Type B pancreatic cell (in vitro differentiated cells): ENCODE measurements at regions not wholly inside any gene's neighbourhood (a gene's known extent, or its start where the extent isn't known, plus 50 kb on each side); places are given as distances from the start of the nearest gene placed in this dataset.

Experiments
- DNase-seq: peaks from one replicate; pipeline ENCODE4 v3.0.0; 2021; ENCODE audit warnings: mixed read lengths; ENCODE audit not compliant: unreplicated experiment; ENCODE audit errors: extremely low spot score
- H3K27ac Mint-ChIP-seq: 2 replicates; pipeline ENCODE4 v1.8.0; 2021; ENCODE audit warnings: mild to moderate bottlenecking, mixed read lengths
- H3K27me3 Mint-ChIP-seq: 2 replicates; pipeline ENCODE4 v1.8.0; 2021; ENCODE audit warnings: mixed read lengths
- H3K36me3 Mint-ChIP-seq: 2 replicates; pipeline ENCODE4 v1.8.0; 2021; ENCODE audit warnings: mixed read lengths
- H3K4me1 Mint-ChIP-seq: one replicate; pipeline ENCODE4 v1.8.0; 2021; ENCODE audit warnings: mixed read lengths; ENCODE audit not compliant: unreplicated experiment
- H3K4me3 Mint-ChIP-seq: 2 replicates; pipeline ENCODE4 v1.8.0; 2021; ENCODE audit warnings: mild to moderate bottlenecking, mixed read lengths
- H3K9me3 Mint-ChIP-seq: 2 replicates; pipeline ENCODE4 v1.8.0; 2021; ENCODE audit warnings: mixed read lengths
- TF ChIP-seq, protein P1 (sequence below): fragments of 200-600 bp; sonication (generic); conservative IDR thresholded peaks from 2 replicates; pipeline ENCODE4 v1.5.0; 2021; ENCODE audit warnings: antibody characterized with exemption, mild to moderate bottlenecking

DNA sequence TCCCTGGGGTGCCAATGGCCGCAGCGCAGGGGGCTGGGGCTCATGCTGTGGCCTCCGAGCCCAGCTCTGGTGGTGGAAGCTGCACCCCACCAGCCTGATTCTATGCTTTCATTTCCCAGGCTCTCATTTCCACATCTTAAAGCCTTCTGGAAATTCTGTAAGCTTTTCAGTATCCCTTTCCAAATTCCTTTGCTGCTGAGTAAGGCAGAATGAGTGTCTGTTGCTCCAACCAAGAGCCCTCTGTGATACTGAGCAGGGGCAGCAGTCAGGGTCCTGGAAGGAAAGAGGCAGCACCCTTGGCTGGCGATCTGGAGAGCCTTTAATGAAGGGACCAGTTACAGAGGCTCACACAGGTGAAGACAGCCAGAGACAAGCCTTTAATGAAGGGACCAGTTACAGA lies 79.5 kb upstream of the FOXF1 start:
- no peaks in the 10 kb centered on the region for H3K36me3 Mint-ChIP-seq
- H3K9me3 Mint-ChIP-seq = no peaks in the 10 kb centered on the region
- TF ChIP-seq, protein P1, sequence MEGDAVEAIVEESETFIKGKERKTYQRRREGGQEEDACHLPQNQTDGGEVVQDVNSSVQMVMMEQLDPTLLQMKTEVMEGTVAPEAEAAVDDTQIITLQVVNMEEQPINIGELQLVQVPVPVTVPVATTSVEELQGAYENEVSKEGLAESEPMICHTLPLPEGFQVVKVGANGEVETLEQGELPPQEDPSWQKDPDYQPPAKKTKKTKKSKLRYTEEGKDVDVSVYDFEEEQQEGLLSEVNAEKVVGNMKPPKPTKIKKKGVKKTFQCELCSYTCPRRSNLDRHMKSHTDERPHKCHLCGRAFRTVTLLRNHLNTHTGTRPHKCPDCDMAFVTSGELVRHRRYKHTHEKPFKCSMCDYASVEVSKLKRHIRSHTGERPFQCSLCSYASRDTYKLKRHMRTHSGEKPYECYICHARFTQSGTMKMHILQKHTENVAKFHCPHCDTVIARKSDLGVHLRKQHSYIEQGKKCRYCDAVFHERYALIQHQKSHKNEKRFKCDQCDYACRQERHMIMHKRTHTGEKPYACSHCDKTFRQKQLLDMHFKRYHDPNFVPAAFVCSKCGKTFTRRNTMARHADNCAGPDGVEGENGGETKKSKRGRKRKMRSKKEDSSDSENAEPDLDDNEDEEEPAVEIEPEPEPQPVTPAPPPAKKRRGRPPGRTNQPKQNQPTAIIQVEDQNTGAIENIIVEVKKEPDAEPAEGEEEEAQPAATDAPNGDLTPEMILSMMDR = no peak
- no peak overlapping the region for H3K4me3 Mint-ChIP-seq
- H3K27ac Mint-ChIP-seq = no peak overlapping the region
- H3K4me1 Mint-ChIP-seq = peaks cover 21% of the 10 kb centered on the region
- no peak for DNase-seq
- H3K27me3 Mint-ChIP-seq = peaks cover 48% of the 10 kb centered on the region

DNA sequence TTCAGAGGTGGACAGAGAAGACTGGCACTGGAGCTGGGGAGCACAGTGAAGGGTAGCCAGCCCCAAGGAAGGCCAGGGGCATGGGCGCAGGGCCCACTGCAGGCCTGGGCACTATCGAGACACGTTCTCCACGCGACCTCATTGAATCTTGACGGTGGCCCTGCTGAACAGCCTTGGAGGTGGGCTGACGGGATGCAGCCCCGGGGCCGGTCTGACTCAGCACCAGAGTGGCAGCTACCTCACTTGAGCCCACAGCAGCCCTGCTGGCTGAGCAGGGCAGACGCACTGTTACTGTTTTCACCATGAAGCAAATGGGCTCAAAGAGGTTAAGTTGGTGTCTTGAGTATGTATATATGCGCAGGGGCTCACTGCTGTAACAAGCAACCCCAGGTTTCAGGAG lies 78.8 kb upstream of the FOXF1 start:
- H3K27me3 Mint-ChIP-seq = peaks cover 56% of the 10 kb centered on the region
- H3K9me3 Mint-ChIP-seq = no peaks in the 10 kb centered on the region
- TF ChIP-seq, protein P1 = no peak

DNA sequence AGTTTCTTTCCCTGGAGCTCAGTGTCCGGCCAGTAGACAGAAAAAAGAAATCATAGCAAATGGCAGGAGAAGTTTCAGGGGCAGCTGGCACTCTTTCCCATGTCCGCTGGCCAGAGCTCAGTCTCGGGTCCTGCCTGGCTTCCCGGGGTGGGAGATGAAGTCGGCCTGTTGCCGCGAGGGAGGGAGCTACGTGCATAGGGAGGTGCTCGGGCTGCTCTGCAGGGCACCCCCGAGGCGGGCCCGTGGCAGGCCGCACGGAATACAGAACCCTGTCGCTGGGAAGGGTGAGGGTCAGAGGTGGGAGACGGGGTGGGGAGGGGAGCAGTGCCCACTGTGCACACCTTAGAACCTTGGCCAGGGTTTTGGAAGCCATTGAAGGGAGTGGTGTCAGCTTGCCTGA lies 78.3 kb upstream of the FOXF1 start:
- peaks cover 60% of the 10 kb centered on the region for H3K27me3 Mint-ChIP-seq
- H3K36me3 Mint-ChIP-seq = no peaks in the 10 kb centered on the region
- DNase-seq = no peak
- H3K9me3 Mint-ChIP-seq = no peaks in the 10 kb centered on the region
- TF ChIP-seq, protein P1 = no peak
- H3K27ac Mint-ChIP-seq = no peak overlapping the region
- H3K4me3 Mint-ChIP-seq = no peak overlapping the region
- H3K4me1 Mint-ChIP-seq = peaks cover 25% of the 10 kb centered on the region

More for the DNA sequence above, 78.8 kb upstream of the FOXF1 start:
- H3K4me1 Mint-ChIP-seq = peaks cover 24% of the 10 kb centered on the region
- DNase-seq = no peak
- no peaks in the 10 kb centered on the region for H3K36me3 Mint-ChIP-seq
- no peak overlapping the region for H3K4me3 Mint-ChIP-seq
- H3K27ac Mint-ChIP-seq = no peak overlapping the region

DNA sequence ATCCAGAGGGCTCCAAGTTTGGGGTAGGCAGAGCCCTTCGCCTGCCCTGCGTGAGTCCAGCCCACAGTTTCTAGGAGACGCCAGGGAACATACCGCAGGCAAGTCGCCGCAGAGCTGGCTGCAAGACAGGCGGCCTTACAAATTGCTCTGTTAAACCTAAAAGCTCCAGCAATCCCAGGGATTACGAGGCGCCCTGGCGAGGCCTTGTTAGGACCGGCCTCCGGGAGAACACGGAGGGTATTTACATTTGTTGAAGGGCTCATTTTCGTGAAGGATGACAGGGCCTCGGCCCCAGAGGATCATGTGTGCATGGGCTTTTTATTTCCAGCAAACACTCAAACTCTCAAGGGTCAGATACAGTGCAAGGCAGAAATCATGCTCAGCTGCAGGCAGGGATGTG lies 77.6 kb upstream of the FOXF1 start:
- Mint-ChIP-seq H3K4me1 (peaks cover 21% of the 10 kb centered on the region), H3K9me3 (no peaks in the 10 kb centered on the region), H3K27ac (no peak overlapping the region), H3K27me3 (peaks cover 60% of the 10 kb centered on the region), H3K36me3 (no peaks in the 10 kb centered on the region), H3K4me3 (no peak overlapping the region)
- TF ChIP-seq, protein P1 = no peak
- DNase-seq = no peak

DNA sequence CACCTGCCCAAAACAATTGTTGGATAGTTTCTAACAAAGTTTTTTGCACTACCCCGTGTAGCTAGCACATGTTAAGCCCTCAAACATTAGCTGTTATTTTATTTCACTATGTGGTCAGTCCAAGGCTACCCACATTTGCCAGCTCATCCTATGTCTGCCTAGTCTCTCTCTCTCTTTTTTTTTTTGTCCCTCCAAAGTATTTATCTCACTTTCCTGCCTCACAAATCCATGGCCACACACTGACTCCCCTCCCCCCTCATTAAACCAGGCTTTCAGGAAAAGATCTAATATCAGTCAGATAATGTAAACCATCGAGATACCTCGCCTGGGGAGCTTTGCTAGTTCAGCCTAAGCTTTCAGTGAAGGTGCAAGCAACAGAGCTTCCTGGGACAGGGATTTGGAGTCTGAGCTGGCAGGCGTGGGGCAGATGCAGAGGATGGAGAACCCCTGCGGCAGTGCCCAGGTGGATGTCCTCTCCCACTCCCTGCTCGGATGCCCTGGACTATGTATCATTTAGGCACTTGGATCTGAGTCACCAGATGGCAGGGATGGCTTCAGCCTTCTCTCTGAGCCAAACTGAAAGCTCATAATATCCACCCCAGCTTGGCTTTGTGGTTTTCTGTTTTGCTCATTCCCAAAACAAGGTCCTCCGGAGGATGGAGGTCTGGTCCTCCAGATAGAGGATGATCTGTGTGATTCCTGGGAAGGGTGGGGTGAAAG lies 73.7 kb upstream of the FOXF1 start:
- Mint-ChIP-seq H3K4me3 (no peak overlapping the region), H3K27me3 (peaks cover 68% of the 10 kb centered on the region), H3K4me1 (peaks cover 16% of the 10 kb centered on the region), H3K9me3 (no peaks in the 10 kb centered on the region), H3K27ac (no peak overlapping the region), H3K36me3 (no peaks in the 10 kb centered on the region)
- TF ChIP-seq, protein P1 = no peak
- no peak for DNase-seq

DNA sequence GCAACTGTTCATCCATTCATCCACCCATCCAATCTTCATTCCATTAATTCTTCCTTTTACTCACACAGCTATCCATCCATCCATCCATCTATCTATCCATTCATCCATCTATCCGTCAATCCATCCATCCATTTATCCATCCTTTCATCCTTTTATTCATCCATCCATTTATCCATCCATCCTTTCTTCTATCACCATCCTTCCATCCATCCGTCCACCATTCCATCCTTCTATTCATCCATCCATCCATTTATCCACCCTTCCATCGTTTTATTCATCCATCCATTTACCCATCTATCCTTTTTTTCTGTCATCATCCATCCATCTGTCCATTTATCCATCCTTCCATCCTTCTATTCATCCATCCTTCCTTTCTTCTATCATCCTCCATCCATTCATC lies 73.0 kb upstream of the FOXF1 start:
- peaks cover 16% of the 10 kb centered on the region for H3K4me1 Mint-ChIP-seq
- no peaks in the 10 kb centered on the region for H3K9me3 Mint-ChIP-seq
- no peak overlapping the region for H3K4me3 Mint-ChIP-seq
- no peaks in the 10 kb centered on the region for H3K36me3 Mint-ChIP-seq
- no peak for DNase-seq
- no peak overlapping the region for H3K27ac Mint-ChIP-seq
- TF ChIP-seq, protein P1 = no peak
- peaks cover 69% of the 10 kb centered on the region for H3K27me3 Mint-ChIP-seq
